HL-60 (cell line): ENCODE measurements at regions not wholly inside any gene's neighbourhood (a gene's known extent, or its start where the extent isn't known, plus 50 kb on each side); places are given as distances from the start of the nearest gene placed in this dataset.

Source experiments
- POLR2AphosphoS5 ChIP-seq: IDR thresholded peaks from 2 replicates; pipeline ENCODE4 v1.6.1; 2012; ENCODE audit warnings: low read depth
- SPI1 ChIP-seq: IDR thresholded peaks from 2 replicates; pipeline ENCODE4 v1.6.1; 2012; ENCODE audit warnings: low read depth, mild to moderate bottlenecking, borderline replicate concordance
- TF ChIP-seq, protein P1 (sequence below): IDR thresholded peaks from one replicate; pipeline ENCODE4 v1.5.1; 2011; ENCODE audit warnings: low read length, control low read depth, inconsistent platforms; ENCODE audit not compliant: insufficient read depth
- TF ChIP-seq, protein P2 (sequence below): IDR thresholded peaks from 2 replicates; pipeline ENCODE4 v1.6.1; 2012; ENCODE audit warnings: low read depth; ENCODE audit not compliant: insufficient replicate concordance

DNA sequence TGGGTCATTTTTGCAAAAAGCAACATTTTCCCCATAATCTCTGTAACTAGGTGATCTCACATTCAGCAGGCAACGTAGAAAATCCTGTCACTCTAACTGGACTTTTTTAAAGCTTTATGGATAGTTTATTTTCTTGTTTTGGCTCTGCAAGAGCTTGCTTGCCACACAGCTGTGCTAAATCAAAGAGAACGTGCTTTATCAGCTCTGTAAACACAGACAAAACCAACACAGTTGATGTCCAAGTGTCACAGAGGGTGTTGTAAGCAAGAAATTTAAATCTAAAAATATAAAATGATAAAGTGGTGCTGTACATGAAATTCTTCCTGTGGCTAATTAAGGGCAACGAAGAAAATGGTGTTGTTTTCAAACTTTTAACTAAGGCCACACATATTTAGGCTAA is 97.5 kb upstream of the STAC start:
- TF ChIP-seq, protein P1, sequence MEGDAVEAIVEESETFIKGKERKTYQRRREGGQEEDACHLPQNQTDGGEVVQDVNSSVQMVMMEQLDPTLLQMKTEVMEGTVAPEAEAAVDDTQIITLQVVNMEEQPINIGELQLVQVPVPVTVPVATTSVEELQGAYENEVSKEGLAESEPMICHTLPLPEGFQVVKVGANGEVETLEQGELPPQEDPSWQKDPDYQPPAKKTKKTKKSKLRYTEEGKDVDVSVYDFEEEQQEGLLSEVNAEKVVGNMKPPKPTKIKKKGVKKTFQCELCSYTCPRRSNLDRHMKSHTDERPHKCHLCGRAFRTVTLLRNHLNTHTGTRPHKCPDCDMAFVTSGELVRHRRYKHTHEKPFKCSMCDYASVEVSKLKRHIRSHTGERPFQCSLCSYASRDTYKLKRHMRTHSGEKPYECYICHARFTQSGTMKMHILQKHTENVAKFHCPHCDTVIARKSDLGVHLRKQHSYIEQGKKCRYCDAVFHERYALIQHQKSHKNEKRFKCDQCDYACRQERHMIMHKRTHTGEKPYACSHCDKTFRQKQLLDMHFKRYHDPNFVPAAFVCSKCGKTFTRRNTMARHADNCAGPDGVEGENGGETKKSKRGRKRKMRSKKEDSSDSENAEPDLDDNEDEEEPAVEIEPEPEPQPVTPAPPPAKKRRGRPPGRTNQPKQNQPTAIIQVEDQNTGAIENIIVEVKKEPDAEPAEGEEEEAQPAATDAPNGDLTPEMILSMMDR = no peak
- TF ChIP-seq, protein P2, sequence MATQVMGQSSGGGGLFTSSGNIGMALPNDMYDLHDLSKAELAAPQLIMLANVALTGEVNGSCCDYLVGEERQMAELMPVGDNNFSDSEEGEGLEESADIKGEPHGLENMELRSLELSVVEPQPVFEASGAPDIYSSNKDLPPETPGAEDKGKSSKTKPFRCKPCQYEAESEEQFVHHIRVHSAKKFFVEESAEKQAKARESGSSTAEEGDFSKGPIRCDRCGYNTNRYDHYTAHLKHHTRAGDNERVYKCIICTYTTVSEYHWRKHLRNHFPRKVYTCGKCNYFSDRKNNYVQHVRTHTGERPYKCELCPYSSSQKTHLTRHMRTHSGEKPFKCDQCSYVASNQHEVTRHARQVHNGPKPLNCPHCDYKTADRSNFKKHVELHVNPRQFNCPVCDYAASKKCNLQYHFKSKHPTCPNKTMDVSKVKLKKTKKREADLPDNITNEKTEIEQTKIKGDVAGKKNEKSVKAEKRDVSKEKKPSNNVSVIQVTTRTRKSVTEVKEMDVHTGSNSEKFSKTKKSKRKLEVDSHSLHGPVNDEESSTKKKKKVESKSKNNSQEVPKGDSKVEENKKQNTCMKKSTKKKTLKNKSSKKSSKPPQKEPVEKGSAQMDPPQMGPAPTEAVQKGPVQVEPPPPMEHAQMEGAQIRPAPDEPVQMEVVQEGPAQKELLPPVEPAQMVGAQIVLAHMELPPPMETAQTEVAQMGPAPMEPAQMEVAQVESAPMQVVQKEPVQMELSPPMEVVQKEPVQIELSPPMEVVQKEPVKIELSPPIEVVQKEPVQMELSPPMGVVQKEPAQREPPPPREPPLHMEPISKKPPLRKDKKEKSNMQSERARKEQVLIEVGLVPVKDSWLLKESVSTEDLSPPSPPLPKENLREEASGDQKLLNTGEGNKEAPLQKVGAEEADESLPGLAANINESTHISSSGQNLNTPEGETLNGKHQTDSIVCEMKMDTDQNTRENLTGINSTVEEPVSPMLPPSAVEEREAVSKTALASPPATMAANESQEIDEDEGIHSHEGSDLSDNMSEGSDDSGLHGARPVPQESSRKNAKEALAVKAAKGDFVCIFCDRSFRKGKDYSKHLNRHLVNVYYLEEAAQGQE = no peak
- TF ChIP-seq POLR2AphosphoS5 = no peak
- no peak for TF ChIP-seq SPI1
